Activated CD4-positive, alpha-beta T cell treated with anti-CD3 and anti-CD28 coated beads, Interleukin-2, amount 10 ng/mL, durations not matched to agents 24 days and 14 days (primary cell): ENCODE measurements at regions not wholly inside any gene's neighbourhood (a gene's known extent, or its start where the extent isn't known, plus 50 kb on each side); places are given as distances from the start of the nearest gene placed in this dataset.
A peak's percentile ranks its signal among the peaks of the same experiment; 100 is the strongest.
"Not testable (repeated sequence)": the region's sequence is repeated elsewhere in the genome, so short reads cannot be mapped to it uniquely, and the experiment has no call there.

Experiments
- DNase-seq: peaks from one replicate; pipeline ENCODE4 v3.0.0; 2022
- H3K27ac Mint-ChIP-seq: one replicate; pipeline ENCODE4 v1.8.0; 2022; ENCODE audit warnings: mild to moderate bottlenecking, mixed read lengths
- H3K27me3 Mint-ChIP-seq: one replicate; pipeline ENCODE4 v1.8.0; 2022; ENCODE audit warnings: mixed read lengths
- H3K36me3 Mint-ChIP-seq: one replicate; pipeline ENCODE4 v1.8.0; 2022; ENCODE audit warnings: low read depth, mild to moderate bottlenecking, mixed read lengths
- H3K4me1 Mint-ChIP-seq: one replicate; pipeline ENCODE4 v1.8.0; 2021; ENCODE audit warnings: mixed read lengths
- H3K4me3 Mint-ChIP-seq: one replicate; pipeline ENCODE4 v1.8.0; 2022; ENCODE audit warnings: mild to moderate bottlenecking, moderate library complexity, mixed read lengths
- H3K9me3 Mint-ChIP-seq: one replicate; pipeline ENCODE4 v1.8.0; 2021; ENCODE audit warnings: mixed read lengths
- intact Hi-C: fragments of 100-400 bp; cut with micrococcal nuclease; formaldehyde crosslinking; loops from one replicate; pipeline ENCODE4 v1.15.1; 2023

DNA sequence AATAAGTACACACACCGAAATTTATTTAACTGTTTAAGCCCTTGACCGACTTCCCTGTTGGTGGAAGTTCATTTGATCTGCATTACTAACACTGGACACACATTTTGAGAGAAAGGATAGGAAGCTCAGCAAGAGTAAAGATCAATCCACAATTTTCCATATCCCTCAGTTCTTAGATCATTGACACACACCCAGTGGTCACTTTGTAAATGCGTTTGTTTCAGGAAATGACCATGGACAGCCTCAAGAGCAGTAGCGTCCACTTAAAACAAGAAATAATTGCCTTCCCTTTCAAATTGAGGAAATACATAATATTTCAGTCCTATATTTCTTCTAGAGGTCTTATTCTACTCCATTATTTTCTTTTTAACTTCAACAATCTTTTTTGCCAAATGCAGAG, 511.5 kb upstream of the PTBP2 start:
- DNase-seq: no peak
- Mint-ChIP-seq H3K9me3 (no peaks in the 10 kb centered on the region), H3K4me3 (no peak overlapping the region), H3K27me3 (no peaks in the 10 kb centered on the region), H3K27ac (no peak overlapping the region), H3K4me1 (no peaks in the 10 kb centered on the region), H3K36me3 (no peaks in the 10 kb centered on the region)
- intact Hi-C loops: no loop called here

DNA sequence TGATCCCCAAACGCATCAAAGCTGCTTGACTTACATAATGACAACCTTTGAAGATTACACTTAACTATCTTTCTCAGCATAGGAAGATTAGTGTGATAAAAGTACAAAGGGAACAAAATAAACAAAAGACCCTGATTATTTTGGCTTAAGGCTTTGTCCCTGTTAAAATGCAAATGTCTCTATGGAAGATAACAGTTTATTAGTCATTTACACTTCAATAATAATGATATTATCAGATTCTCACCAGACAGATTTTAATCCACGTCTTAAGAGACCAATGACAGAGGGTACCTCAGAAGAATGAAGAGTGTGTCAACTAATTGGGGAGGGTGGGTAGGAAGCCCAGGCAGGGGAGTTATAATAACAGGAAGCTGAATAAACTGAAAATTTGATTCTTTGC, 510.4 kb upstream of the PTBP2 start:
- H3K4me1 Mint-ChIP-seq: no peaks in the 10 kb centered on the region
- no peak overlapping the region for H3K27ac Mint-ChIP-seq
- no peaks in the 10 kb centered on the region for H3K36me3 Mint-ChIP-seq
- no peaks in the 10 kb centered on the region for H3K9me3 Mint-ChIP-seq
- no peak overlapping the region for H3K4me3 Mint-ChIP-seq
- no peak for DNase-seq
- intact Hi-C loops: no loop called here
- H3K27me3 Mint-ChIP-seq: no peaks in the 10 kb centered on the region

DNA sequence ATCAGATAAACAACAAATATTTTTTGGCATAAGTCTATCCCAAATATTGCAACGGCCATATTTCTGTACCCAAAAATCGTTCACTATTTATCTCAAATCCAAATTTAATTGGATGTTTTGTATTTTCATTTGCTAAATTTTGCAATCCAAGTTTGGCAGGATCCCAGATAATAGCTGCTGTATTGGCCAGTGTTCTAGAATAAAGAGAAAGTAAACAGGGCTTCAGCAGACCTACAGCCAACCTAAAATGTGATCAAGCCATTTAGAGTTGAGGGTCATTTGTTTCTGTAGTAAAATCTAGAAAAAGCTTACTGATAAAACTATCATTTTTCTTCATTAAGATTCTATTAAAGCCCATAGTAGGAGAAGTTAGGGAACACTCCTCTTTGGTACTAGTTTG, 506.6 kb upstream of the PTBP2 start:
- no peaks in the 10 kb centered on the region for H3K9me3 Mint-ChIP-seq
- intact Hi-C loops: no loop called here
- H3K4me3 Mint-ChIP-seq: no peak overlapping the region
- no peaks in the 10 kb centered on the region for H3K27me3 Mint-ChIP-seq
- no peak for DNase-seq
- no peak overlapping the region for H3K27ac Mint-ChIP-seq
- H3K4me1 Mint-ChIP-seq: no peaks in the 10 kb centered on the region
- H3K36me3 Mint-ChIP-seq: no peaks in the 10 kb centered on the region

DNA sequence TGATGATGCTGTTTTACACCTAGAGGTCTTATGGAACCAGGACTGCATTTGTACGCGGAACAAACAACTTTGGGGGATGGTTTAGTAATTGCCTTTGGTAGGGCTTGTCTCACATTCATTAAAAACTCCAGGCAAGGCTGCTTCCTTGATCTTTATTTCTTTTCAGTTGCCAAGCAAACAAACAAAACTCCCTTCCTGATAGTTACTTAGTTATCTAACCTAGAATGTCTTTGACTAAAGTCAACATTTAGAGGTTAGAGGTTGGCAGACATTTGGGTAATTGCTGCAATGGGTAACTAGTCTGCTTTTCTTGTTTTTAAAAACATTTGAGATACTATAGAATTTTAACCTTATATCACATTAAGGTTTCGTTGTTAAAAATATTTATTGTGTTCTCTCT, 500.9 kb upstream of the PTBP2 start:
- Mint-ChIP-seq H3K4me3 (no peak overlapping the region), H3K36me3 (no peaks in the 10 kb centered on the region), H3K27me3 (no peaks in the 10 kb centered on the region), H3K4me1 (no peaks in the 10 kb centered on the region), H3K9me3 (no peaks in the 10 kb centered on the region), H3K27ac (no peak overlapping the region)
- intact Hi-C loops: no loop called here
- no peak for DNase-seq

DNA sequence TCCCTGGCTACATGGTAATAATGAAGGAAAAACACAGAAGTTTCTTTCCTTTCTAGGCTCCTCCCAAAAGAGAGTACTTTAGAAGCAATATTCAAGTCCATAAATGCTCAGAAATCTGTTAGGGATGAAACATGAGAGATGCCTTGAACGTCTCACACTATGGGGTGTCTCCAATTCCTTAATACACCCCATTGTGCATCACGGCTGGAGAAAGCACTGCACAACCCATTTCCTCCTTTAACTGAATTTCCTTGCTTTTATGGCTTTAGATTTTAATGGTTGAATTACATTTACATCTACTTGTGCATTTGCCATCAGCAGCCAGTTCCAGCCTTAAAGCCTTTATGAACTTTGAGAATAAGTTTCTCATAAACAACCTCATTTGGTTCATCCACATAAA, 498.9 kb upstream of the PTBP2 start:
- Mint-ChIP-seq H3K27ac (no peak overlapping the region), H3K9me3 (no peaks in the 10 kb centered on the region), H3K36me3 (no peaks in the 10 kb centered on the region), H3K4me1 (no peaks in the 10 kb centered on the region), H3K4me3 (no peak overlapping the region), H3K27me3 (no peaks in the 10 kb centered on the region)
- no peak for DNase-seq
- intact Hi-C loops: no loop called here

DNA sequence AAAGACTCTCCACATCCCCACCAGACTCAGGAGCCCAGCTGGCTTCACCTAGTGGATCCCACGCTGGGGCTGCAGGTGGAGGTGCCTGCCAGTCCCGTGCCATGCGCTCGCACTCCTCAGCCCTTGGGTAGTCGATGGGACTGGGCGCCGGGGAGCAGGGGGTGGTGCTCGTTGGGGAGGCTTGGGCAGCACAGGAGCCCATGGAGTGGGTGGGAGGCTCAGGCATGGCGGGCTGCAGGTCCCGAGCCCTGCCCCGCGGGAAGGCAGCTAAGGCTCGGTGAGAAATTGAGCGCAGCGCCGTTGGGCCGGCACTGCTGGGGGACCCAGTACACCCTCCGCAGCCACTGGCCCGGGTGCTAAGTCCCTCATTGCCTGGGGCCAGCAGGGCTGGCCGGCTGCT, 497.4 kb upstream of the PTBP2 start:
- H3K27ac Mint-ChIP-seq, H3K27me3 Mint-ChIP-seq, DNase-seq, H3K4me1 Mint-ChIP-seq, H3K9me3 Mint-ChIP-seq, H3K4me3 Mint-ChIP-seq, H3K36me3 Mint-ChIP-seq, intact Hi-C loops: not testable (repeated sequence)

DNA sequence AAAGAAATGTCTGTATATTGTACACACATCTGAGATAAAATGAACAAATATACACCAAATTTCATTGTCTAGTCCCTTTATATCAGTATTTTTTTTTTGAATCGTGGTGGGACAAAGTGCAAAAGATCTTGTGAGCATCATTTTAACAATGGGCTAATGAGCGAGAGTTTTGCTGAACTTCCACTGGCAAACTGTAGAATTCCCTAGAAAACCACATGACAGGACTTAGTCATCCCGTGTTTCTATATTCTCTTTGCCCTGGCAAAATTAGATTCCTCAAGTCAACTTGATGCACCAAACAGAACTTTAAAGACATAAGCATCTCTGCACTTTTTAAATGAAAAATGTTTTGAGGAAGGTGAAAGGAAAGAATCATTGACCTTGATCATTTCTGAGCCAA, 488.2 kb upstream of the PTBP2 start:
- Mint-ChIP-seq H3K9me3 (no peaks in the 10 kb centered on the region), H3K27me3 (no peaks in the 10 kb centered on the region), H3K36me3 (no peaks in the 10 kb centered on the region), H3K4me1 (no peaks in the 10 kb centered on the region), H3K4me3 (no peak overlapping the region), H3K27ac (no peak overlapping the region)
- intact Hi-C loops: no loop called here
- DNase-seq: no peak

DNA sequence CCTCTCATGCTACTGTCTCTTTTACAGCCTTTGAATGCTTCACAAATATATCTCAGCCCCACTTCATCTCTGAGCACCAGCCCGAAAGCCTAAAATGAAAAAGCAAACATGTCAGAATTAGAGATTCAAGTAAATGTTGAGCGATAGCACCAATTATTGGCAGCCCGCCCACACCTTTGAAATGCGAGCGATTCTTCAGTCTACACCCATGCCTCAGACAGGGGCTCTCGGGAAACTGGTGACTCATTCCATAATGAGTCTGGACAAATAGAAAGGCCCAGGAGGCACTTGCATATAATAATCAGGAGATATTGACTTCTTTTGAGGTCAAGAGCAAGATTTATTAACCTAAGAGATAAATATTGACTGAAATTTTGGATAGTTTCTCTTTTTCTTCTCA, 487.3 kb upstream of the PTBP2 start:
- no peak overlapping the region for H3K27ac Mint-ChIP-seq
- intact Hi-C loops: no loop called here
- H3K9me3 Mint-ChIP-seq: no peaks in the 10 kb centered on the region
- no peak for DNase-seq
- H3K4me3 Mint-ChIP-seq: no peak overlapping the region
- no peaks in the 10 kb centered on the region for H3K27me3 Mint-ChIP-seq
- no peaks in the 10 kb centered on the region for H3K36me3 Mint-ChIP-seq
- no peaks in the 10 kb centered on the region for H3K4me1 Mint-ChIP-seq

DNA sequence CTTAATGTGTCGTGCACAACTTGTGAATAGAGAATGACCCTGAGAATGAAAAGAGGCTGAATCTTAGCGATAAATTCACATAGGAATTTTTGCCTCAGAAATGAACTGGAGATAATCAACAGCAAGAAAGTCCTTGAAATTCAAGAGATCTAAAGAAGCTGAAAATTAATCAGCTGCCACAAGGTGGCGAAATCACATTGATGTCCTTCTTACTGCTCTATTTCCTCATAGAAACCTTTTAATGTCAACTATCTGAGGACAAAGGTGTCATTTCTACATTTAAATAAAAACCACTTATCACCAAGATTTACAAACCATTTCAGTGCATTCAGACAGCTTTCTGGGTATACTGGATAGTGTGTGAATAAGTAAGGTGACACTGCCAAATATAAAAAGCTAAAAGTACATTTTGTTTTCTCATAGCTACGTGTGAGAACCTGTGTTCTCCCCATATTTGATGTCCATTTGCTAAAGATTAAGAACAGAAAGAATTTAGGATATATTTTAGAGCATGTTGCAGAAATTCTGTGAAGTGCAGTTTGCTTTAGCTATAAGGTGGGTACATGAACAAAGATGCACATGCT, 485.3 kb upstream of the PTBP2 start:
- Mint-ChIP-seq H3K27me3 (no peaks in the 10 kb centered on the region), H3K27ac (no peak overlapping the region), H3K9me3 (no peaks in the 10 kb centered on the region), H3K4me3 (no peak overlapping the region), H3K36me3 (no peaks in the 10 kb centered on the region), H3K4me1 (no peaks in the 10 kb centered on the region)
- intact Hi-C loops: no loop called here
- DNase-seq: peak; percentile 58

DNA sequence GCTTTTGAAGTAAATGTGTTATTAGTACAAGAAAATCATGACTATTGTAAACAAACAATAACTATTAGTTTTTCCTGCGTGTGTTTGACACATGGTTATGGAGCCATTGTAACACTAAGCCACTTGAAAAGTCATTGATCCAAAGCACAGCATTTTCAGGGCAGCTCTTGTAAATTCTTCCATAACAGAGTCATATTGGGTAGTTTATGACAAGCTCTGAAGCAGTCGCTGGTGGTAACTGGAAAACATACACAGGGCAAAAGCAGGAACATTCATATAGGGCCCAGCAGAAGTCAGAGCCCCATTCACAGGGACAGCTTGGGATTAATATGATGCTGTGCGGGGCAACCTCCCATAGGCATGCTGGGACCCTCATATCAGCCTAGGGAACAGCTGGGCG, 483.2 kb upstream of the PTBP2 start:
- Mint-ChIP-seq H3K9me3 (no peaks in the 10 kb centered on the region), H3K4me1 (no peaks in the 10 kb centered on the region), H3K36me3 (no peaks in the 10 kb centered on the region), H3K4me3 (no peak overlapping the region), H3K27ac (no peak overlapping the region), H3K27me3 (no peaks in the 10 kb centered on the region)
- intact Hi-C loops: no loop called here
- DNase-seq: no peak

DNA sequence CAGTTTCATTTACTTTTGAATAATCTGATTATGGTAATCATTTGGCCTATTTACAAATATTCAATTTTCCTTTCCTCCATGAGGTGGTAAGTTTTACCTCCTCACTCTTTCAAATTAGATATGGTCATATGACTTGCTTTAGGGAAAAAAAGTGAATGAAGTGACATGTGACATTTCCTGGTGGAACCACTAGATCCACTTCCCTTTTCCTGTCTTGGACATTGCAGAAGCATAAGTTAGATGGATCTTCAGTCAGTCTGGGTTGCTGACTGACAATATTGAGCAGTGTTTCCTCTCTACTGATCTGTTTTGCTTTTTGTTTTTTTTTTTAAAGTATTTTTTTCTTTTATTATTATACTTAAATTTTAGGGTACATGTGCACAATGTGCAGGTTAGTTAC, 481.1 kb upstream of the PTBP2 start:
- no peak overlapping the region for H3K27ac Mint-ChIP-seq
- H3K4me1 Mint-ChIP-seq: no peaks in the 10 kb centered on the region

DNA sequence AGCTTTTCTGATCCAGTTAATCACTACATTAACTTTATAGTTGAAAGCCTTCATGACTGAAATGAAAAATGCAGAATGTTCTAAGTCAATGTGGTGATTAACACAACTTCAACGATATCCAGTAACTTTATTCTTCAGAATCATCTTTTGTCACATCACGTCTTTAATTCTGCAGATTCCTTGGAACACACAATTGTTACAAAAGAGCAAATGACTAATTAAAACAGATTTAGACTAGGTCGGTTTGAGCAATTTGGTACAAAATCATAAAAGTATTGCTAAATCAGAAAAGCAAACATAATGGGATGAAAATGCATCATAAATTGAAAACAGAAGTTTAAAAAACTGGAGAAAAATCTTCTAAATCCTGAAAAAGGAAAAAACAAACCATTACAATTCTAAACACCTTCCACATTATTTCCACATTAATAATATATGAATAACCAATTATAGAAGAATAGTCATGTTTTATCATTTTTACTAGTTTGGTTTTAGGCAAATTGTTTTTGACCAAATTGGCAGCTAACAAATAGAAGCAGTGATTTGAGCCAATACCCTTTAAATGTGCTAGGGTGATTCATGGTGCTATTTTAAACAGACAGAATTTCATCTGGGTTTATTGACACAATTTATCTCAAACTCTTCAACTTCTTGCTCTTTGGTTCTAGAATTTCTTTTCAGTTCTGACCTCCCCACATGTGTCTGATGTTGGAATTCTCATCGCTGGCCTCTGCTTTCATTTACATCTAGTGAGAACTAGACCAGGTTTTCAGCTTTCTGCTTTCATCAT, 468.1 kb upstream of the PTBP2 start:
- intact Hi-C loops: no loop called here
- H3K4me3 Mint-ChIP-seq: no peak overlapping the region
- H3K36me3 Mint-ChIP-seq: no peaks in the 10 kb centered on the region
- no peak overlapping the region for H3K27ac Mint-ChIP-seq
- H3K27me3 Mint-ChIP-seq: no peaks in the 10 kb centered on the region
- no peaks in the 10 kb centered on the region for H3K4me1 Mint-ChIP-seq
- no peaks in the 10 kb centered on the region for H3K9me3 Mint-ChIP-seq
- DNase-seq: no peak

More for the DNA sequence above, 481.1 kb upstream of the PTBP2 start:
- Mint-ChIP-seq H3K36me3 (no peaks in the 10 kb centered on the region), H3K4me3 (no peak overlapping the region), H3K27me3 (no peaks in the 10 kb centered on the region), H3K9me3 (no peaks in the 10 kb centered on the region)
- intact Hi-C loops: no loop called here
- DNase-seq: no peak

DNA sequence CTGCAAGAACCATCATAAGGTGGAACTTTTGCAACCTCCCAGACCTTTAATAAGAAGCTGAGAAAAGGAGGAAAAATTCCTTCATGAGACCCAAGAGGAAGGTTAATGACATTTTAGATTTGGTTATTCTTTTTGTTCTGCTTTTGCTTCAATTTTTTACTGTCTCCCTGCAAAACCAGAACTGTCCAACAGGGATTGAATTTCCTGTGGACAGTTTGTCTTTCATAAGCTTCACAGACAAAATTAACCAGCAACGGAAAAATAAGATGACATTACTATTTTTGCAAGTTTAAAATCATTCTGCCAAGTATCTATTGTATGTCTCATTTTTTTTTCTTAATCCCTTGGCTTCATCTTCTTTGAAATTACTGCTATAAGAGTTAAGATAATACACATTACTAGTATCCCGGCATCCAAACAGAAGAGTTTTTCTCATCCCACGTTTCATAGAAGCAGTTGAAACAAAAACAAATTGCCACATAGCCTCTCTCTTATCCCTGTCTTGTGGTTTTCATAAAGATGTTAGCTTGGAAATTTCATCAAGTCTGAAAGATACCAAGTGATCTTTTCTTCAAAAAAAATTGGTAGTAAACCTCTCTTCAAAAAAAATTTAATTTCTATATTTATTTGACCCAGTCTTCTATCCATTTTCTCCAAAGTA, 465.3 kb upstream of the PTBP2 start:
- Mint-ChIP-seq H3K4me3 (no peak overlapping the region), H3K36me3 (no peaks in the 10 kb centered on the region), H3K9me3 (no peaks in the 10 kb centered on the region), H3K27me3 (no peaks in the 10 kb centered on the region), H3K4me1 (no peaks in the 10 kb centered on the region), H3K27ac (no peak overlapping the region)
- intact Hi-C loops: no loop called here
- no peak for DNase-seq

DNA sequence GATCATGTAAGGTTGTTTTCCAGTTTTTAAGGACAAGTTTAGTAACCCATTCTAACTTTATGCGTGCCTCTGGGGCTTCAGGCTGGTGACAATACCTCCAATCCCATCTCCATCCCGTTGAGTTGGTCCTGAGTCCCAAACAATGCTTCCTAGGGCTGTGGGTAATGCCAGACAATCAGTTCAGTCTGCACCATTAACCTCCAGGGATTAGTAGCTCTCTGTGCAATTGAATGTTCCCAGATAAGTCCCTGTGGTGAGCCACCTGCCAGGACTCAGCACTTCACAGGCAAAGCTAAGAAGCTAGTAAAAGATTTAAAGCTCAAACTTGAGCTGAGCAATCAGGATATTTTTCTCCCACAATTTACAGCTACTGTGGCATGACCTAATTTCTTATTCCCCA, 462.2 kb upstream of the PTBP2 start:
- no peak overlapping the region for H3K27ac Mint-ChIP-seq
- intact Hi-C loops: no loop called here
- H3K27me3 Mint-ChIP-seq: no peaks in the 10 kb centered on the region
- H3K4me3 Mint-ChIP-seq: no peak overlapping the region
- no peaks in the 10 kb centered on the region for H3K36me3 Mint-ChIP-seq
- DNase-seq: no peak
- H3K9me3 Mint-ChIP-seq: no peaks in the 10 kb centered on the region
- no peaks in the 10 kb centered on the region for H3K4me1 Mint-ChIP-seq
